GM13976 (cell line): ENCODE measurements at regions not wholly inside any gene's neighbourhood (a gene's known extent, or its start where the extent isn't known, plus 50 kb on each side); places are given as distances from the start of the nearest gene placed in this dataset.
"Not testable (repeated sequence)": the region's sequence is repeated elsewhere in the genome, so short reads cannot be mapped to it uniquely, and the experiment has no call there.

Experiments
- DNase-seq: peaks from one replicate; pipeline ENCODE4 v3.0.0; 2012; ENCODE audit warnings: low spot score
- in situ Hi-C: fragments of 300-500 bp; cut with MboI; formaldehyde crosslinking; loops from one replicate; pipeline ENCODE4 v1.12.0; 2022; ENCODE audit warnings: low sequenced_read_pairs, mixed read lengths, inconsistent platforms; ENCODE audit not compliant: unreplicated experiment
- TF ChIP-seq, protein P1 (sequence below): IDR thresholded peaks from 2 replicates; pipeline ENCODE4 v1.5.1; 2012; ENCODE audit warnings: borderline replicate concordance, mild to moderate bottlenecking; ENCODE audit not compliant: insufficient read depth; ENCODE audit errors: extremely low read depth, missing control alignments, control extremely low read depth

DNA sequence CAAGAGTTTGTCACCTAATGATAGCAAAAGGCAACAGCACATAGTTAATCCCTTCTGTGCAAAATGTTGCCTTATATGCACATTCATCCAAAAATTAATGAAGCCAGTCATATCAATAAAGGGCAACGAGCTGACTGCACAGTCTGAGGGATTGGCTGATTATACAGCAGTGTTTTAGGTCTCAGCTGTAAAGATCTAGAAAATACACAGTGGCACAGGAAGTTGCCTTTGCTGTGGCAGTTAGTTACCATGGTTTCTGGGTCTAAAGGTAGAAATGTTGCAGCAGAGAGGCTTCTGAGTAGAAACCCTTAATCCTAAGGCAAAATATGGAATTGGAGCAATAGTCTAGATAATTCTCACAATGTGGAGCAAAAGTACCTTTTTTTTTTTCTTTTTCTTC, 89.7 kb downstream of the SMPDL3A start:
- no peak for DNase-seq
- in situ Hi-C loops = no loop called here
- TF ChIP-seq, protein P1, sequence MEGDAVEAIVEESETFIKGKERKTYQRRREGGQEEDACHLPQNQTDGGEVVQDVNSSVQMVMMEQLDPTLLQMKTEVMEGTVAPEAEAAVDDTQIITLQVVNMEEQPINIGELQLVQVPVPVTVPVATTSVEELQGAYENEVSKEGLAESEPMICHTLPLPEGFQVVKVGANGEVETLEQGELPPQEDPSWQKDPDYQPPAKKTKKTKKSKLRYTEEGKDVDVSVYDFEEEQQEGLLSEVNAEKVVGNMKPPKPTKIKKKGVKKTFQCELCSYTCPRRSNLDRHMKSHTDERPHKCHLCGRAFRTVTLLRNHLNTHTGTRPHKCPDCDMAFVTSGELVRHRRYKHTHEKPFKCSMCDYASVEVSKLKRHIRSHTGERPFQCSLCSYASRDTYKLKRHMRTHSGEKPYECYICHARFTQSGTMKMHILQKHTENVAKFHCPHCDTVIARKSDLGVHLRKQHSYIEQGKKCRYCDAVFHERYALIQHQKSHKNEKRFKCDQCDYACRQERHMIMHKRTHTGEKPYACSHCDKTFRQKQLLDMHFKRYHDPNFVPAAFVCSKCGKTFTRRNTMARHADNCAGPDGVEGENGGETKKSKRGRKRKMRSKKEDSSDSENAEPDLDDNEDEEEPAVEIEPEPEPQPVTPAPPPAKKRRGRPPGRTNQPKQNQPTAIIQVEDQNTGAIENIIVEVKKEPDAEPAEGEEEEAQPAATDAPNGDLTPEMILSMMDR = no peak

- in situ Hi-C loops = no loop called here
- TF ChIP-seq, protein P1 = no peak
- DNase-seq = no peak
Observed at GRCh38 chr6:122886481-122886880, 97.4 kb downstream of the SMPDL3A start.

DNA sequence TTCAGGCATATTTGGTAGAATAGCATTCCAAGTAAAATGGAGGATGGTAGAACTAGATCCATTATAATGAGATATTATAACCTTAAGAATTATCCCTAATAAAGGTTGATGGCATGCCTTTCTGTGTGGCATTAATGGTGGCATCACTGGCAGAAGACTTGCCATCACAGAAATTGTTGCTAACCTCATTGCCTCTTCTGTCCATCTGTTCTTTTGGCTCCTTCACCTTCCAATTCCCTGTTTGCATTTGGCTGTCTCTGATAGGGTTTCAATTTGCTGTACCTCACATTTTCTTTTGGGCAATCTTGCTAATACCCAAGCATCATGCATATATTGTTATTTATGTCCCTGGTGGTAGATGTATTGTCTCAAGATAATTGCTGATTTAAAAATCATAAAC, 98.9 kb downstream of the SMPDL3A start:
- TF ChIP-seq, protein P1 = no peak
- no peak for DNase-seq
- in situ Hi-C loops = no loop called here

GRCh38 chr6:122888680-122889079, 99.6 kb downstream of the SMPDL3A start:
- in situ Hi-C loops, DNase-seq: not testable (repeated sequence)

DNA sequence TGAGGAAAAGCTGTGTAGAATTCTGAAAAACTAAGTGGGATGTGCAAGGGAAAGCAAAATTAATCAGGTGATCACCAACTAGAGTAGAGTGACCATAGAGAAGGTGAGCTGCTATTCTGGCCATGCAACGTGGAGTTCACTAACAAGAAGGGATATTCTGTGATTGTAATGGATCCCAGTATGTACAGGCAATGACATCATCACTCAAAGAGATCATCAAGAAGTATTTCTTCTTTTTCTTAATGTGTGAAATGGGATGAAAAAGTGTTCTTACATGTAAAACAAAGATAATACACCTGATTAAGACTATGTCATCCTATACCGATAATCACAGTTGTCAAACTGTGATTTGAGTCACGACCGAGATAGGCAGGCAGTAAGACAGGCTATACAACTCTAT, 101.2 kb downstream of the SMPDL3A start:
- TF ChIP-seq, protein P1 = no peak
- no peak for DNase-seq
- in situ Hi-C loops = no loop called here

DNA sequence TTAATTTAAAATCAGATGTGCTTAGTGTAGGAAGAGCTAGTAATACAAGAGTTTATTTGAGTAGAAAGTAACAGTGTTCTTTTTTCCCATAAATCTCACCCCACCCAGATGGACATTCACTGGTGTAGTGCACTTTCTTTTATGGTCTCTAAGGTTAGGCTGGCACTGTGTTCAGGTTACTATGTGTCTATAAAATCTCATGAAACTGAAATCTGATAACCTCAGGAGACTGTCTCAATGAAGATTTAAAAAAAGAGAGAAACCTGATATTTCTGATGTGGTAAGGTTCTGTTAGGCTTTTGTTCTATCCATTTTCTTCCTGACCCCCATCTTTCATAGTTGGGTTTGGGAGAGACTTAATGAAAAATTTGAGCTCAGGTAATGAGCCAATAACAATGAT, 101.2 kb upstream of the CLVS2 start:
- DNase-seq = no peak
- TF ChIP-seq, protein P1 = no peak
- in situ Hi-C loops = no loop called here

GRCh38 chr6:122902326-122902725, 93.7 kb upstream of the CLVS2 start:
- no peak for DNase-seq
- TF ChIP-seq, protein P1 = no peak
- in situ Hi-C loops = no loop called here
